Heart left ventricle (tissue), 16 donors: ENCODE measurements at regions not wholly inside any gene's neighbourhood (a gene's known extent, or its start where the extent isn't known, plus 50 kb on each side); places are given as distances from the start of the nearest gene placed in this dataset.

Experiments used
- ATAC-seq, 4 donors: fragments of 200-7000 bp; cut with Tn5 transposase; one replicate each; pipeline ENCODE4 v1.9.1; 2020 to 2022; ENCODE audit warnings: moderate library complexity in 4 of 4, mild to moderate bottlenecking in 3 of 4, moderate number of reproducible peaks in 1 of 4
- DNase-seq, 5 donors: peaks; one replicate each; pipeline ENCODE4 v3.0.0-alpha.2; 2020
- H3K27ac ChIP-seq, 12 donors: fragments of 200-600 bp; sonication (generic) in 4 of 12; one replicate each; pipeline versions ENCODE4 v1.5.0 to v1.8.0; 2016 to 2022; ENCODE audit warnings: mild to moderate bottlenecking in 2 of 12
- H3K27me3 ChIP-seq, 9 donors: fragments of 200-600 bp; sonication (generic) in 2 of 9; one replicate each; pipeline versions ENCODE4 v1.5.1 to v1.8.0; 2016 to 2022; ENCODE audit warnings: mild to moderate bottlenecking in 3 of 9
- H3K36me3 ChIP-seq, 9 donors: fragments of 200-600 bp; sonication (generic) in 2 of 9; one replicate each; pipeline versions ENCODE4 v1.5.0 to v1.8.0; 2018 to 2022; ENCODE audit warnings: mild to moderate bottlenecking in 2 of 9
- H3K4me1 ChIP-seq, 12 donors: fragments of 200-600 bp; sonication (generic) in 4 of 12; one replicate each; pipeline versions ENCODE4 v1.5.0 to v1.8.0; 2016 to 2022; ENCODE audit warnings: mild to moderate bottlenecking in 3 of 12
- H3K4me3 ChIP-seq, 12 donors: fragments of 200-600 bp; sonication (generic) in 4 of 12; one replicate each; pipeline versions ENCODE4 v1.5.0 to v1.8.0; 2017 to 2022; ENCODE audit warnings: mild to moderate bottlenecking in 9 of 12, moderate library complexity in 4 of 12
- H3K9me3 ChIP-seq, 12 donors: fragments of 200-600 bp; sonication (generic) in 4 of 12; one replicate each; pipeline versions ENCODE4 v1.5.0 to v1.8.0; 2016 to 2022; ENCODE audit warnings: mild to moderate bottlenecking in 1 of 12
- CTCF ChIP-seq, 12 donors: fragments of 200-600 bp; sonication (generic) in 4 of 12; IDR thresholded peaks; one replicate each; pipeline versions ENCODE4 v1.5.0 to v1.8.0; 2018 to 2022; ENCODE audit warnings: antibody characterized with exemption in 12 of 12, mild to moderate bottlenecking in 5 of 12
- POLR2A ChIP-seq, 2 donors: fragments of 450-650 bp; IDR thresholded peaks; one replicate each; pipeline ENCODE4 v1.6.1; 2017; ENCODE audit warnings: antibody characterized with exemption in 2 of 2, mild to moderate bottlenecking in 2 of 2, moderate library complexity in 2 of 2
- WGBS, 4 donors: extraction: QIAGEN DNeasy Blood & Tissue Kit in 2 of 4; methylation state at CpG; one replicate each; pipeline versions ENCODE4 v1.1.5 to v1.1.7; 2013 to 2018; 5-methylcytosine and 5-hydroxymethylcytosine counted together
- intact Hi-C, 10 donors: fragments of 100-400 bp; cut with DNase I; formaldehyde crosslinking; loops; one replicate each; pipeline versions ENCODE4 v1.11.1 to v1.14.2; 2022
- donor health status: ischemic (EF 13 %, LVEDD 7.1; RV severe dilation, severe dysfunction).
- donor health status: healthy with polysubstance abuse.
- donor health status: DM: no; HTN: yes; CAD: no.
- donor health status: DM: no; HTN: no; CAD: no.
- donor health status: ischemic (EF 25% LVEDD 6.9; RV normal size, moderate dysfunction).
- donor health status: ischemic (EF 25% LVEDD 5.7; RV mildly dilated, moderate dysfunction).
- donor health status: healthy.
- donor health status: DM: yes; HTN: yes; CAD: no.
- donor health status: ischemic (EF 35%, LVEDD 5.7; RV mildly dilated, moderate dysfunction).
- donor health status: nonischemic (EF 11% LVEDD 7.7; RV severe dilation, severe dysfunction).
- donor health status: DM: yes; HTN: yes; CAD: no.
- donor health status: PGD.
- donor health status: ischemic (EF 29% LVEDD 5.4; RV normal size, mild dysfunction).
- donor health status: nonischemic (EF 23%, LVEDD 6.1; RV moderate dilation, normal function).

GRCh38 chr18:44464398-44465180 is 216.1 kb upstream of the SETBP1 start:
- H3K36me3 ChIP-seq: no peaks in the 10 kb centered on the region
- ATAC-seq: peak in 1 of 4 donors; percentile 72
- no peaks in the 10 kb centered on the region for H3K9me3 ChIP-seq
- TF ChIP-seq POLR2A (IDR thresholded peaks at IDR 0.05) (no peak), CTCF (IDR thresholded peaks at IDR 0.05) (no peak)
- H3K27me3 ChIP-seq: no peaks in the 10 kb centered on the region
- intact Hi-C loops: no loop called here
- 57 to 72% (median 62%) methylated on average over 4 of the region's 4 CpGs for WGBS, 4 donors
- H3K4me1 ChIP-seq: peaks cover 0 to 5% (median 0%) of the 10 kb centered on the region in 12 donors
- DNase-seq: no peak
- H3K4me3 ChIP-seq: no peak overlapping the region
- no peak overlapping the region for H3K27ac ChIP-seq

- Histone ChIP-seq H3K27me3 (no peaks in the 10 kb centered on the region), H3K9me3 (no peaks in the 10 kb centered on the region), H3K4me3 (no peak overlapping the region), H3K36me3 (no peaks in the 10 kb centered on the region), H3K27ac (no peak overlapping the region), H3K4me1 (peaks cover 0 to 5% (median 0%) of the 10 kb centered on the region in 12 donors)
- no peak for DNase-seq
- TF ChIP-seq CTCF (IDR thresholded peaks at IDR 0.05) (no peak), POLR2A (IDR thresholded peaks at IDR 0.05) (no peak)
- 44 to 62% (median 47%) methylated on average over 2 of the region's 2 CpGs for WGBS, 4 donors
- ATAC-seq: no peak
- intact Hi-C loops: no loop called here
Measured at GRCh38 chr18:44465381-44465841, 215.3 kb upstream of the SETBP1 start.

- no peak for ATAC-seq
- intact Hi-C loops: no loop called here
- no peak overlapping the region for H3K4me3 ChIP-seq
- 77 to 83% (median 78%) methylated on average over 2 of the region's 2 CpGs for WGBS, 4 donors
- no peak for DNase-seq
- no peak for TF ChIP-seq CTCF (IDR thresholded peaks at IDR 0.05)
- no peak for TF ChIP-seq POLR2A (IDR thresholded peaks at IDR 0.05)
- H3K4me1 ChIP-seq: peaks cover 0 to 5% (median 0%) of the 10 kb centered on the region in 12 donors
- H3K9me3 ChIP-seq: no peaks in the 10 kb centered on the region
- H3K27me3 ChIP-seq: no peaks in the 10 kb centered on the region
- H3K36me3 ChIP-seq: no peaks in the 10 kb centered on the region
- no peak overlapping the region for H3K27ac ChIP-seq
Measured at GRCh38 chr18:44466997-44467396, 213.7 kb upstream of the SETBP1 start.

- no peak for TF ChIP-seq CTCF (IDR thresholded peaks at IDR 0.05)
- TF ChIP-seq POLR2A (IDR thresholded peaks at IDR 0.05): no peak
- H3K27ac ChIP-seq: no peak overlapping the region
- H3K4me1 ChIP-seq: peaks cover 0 to 5% (median 0%) of the 10 kb centered on the region in 12 donors
- no peaks in the 10 kb centered on the region for H3K27me3 ChIP-seq
- ATAC-seq: no peak
- H3K9me3 ChIP-seq: no peaks in the 10 kb centered on the region
- no peak overlapping the region for H3K4me3 ChIP-seq
- no peak for DNase-seq
- 77 to 83% (median 80%) methylated on average over 2 of the region's 2 CpGs for WGBS, 4 donors
- intact Hi-C loops: no loop called here
- H3K36me3 ChIP-seq: no peaks in the 10 kb centered on the region
Measured at GRCh38 chr18:44467718-44468117, 213.0 kb upstream of the SETBP1 start.
